GM10266 (cell line): ENCODE measurements at regions not wholly inside any gene's neighbourhood (a gene's known extent, or its start where the extent isn't known, plus 50 kb on each side); places are given as distances from the start of the nearest gene placed in this dataset.

Experiments
- DNase-seq: peaks from one replicate; pipeline ENCODE4 v3.0.0; 2012; ENCODE audit errors: extremely low spot score
- TF ChIP-seq, protein P1 (sequence below): IDR thresholded peaks from 2 replicates; pipeline ENCODE4 v1.5.1; 2012; ENCODE audit warnings: mild to moderate bottlenecking, low read depth; ENCODE audit not compliant: control insufficient read depth, insufficient read depth; ENCODE audit errors: missing control alignments

DNA sequence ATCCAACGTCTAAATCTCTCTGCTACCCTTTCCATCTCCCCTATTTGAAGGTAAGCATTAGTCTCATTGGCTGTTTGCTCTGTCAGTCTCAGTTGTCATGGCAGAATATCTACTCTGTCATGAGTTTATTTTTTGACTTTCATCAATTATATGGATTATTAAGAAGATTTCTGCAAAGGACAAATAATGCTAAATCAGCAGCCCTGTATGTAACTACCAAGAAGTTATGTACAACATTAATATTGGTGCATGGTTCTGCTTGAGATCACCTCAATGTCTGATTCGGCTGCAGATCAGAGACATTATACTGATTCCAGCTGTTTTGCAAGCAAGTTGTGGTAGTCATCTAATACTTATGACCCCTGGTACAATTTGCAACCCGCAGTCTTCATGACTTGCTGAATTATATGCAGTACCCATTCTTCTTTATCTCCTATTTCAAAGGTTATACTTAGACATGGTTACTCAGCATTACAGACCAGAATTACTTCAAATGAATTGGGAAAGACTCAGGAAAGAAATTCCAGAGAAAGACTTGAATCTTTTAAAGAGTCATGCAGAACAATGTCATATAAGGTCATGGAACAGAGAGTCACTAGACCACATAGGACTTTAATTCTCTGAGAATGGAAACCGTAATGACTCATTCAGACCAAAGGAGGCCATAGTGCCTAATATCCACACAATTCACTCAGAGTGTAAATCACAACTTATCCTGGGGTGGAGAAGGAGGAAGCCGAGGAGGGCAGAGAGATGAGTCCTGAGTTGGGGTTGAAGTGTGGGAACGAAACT is 201.4 kb downstream of the IBTK start:
- TF ChIP-seq, protein P1, sequence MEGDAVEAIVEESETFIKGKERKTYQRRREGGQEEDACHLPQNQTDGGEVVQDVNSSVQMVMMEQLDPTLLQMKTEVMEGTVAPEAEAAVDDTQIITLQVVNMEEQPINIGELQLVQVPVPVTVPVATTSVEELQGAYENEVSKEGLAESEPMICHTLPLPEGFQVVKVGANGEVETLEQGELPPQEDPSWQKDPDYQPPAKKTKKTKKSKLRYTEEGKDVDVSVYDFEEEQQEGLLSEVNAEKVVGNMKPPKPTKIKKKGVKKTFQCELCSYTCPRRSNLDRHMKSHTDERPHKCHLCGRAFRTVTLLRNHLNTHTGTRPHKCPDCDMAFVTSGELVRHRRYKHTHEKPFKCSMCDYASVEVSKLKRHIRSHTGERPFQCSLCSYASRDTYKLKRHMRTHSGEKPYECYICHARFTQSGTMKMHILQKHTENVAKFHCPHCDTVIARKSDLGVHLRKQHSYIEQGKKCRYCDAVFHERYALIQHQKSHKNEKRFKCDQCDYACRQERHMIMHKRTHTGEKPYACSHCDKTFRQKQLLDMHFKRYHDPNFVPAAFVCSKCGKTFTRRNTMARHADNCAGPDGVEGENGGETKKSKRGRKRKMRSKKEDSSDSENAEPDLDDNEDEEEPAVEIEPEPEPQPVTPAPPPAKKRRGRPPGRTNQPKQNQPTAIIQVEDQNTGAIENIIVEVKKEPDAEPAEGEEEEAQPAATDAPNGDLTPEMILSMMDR: no peak
- DNase-seq: no peak

DNA sequence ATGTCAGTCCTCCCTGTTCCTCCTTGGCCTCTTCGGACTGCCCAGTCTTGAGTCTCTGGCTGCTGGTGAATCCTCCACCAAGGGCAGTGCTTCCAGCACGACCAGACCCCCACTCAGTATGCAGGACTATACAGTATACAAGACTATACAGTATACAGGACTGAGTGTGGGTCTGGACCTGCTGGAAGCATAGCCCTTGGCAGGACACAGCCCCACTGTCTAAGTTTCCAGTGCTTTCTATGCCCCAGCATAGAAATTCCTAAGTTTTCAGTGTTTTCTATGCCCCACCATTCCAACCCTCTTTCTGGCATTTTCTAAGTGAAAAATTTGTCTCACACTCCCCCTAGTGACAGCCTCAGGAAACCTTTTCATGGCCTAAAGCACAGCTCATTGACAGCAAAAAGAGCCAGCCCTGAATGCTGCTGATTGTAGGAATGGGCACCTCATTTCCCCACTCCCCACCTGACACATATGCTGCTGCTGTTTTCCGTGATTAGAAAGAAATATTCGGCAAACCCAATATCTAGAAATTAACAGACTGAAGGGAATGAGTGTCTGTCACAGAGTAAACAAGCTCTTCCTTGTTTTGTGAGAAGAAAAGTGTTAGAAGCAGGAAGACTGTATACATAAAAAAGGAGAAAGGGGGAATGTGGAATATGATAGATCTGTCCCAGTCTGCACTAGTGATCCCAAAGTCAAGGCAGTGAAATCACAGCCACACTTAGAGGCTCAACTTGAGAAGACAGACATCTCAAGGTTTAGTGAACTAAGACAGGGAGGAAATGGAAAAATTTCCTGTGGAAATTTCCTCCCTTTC is 206.9 kb downstream of the IBTK start:
- DNase-seq: peak; percentile 7
- TF ChIP-seq, protein P1: peak; percentile 71

DNA sequence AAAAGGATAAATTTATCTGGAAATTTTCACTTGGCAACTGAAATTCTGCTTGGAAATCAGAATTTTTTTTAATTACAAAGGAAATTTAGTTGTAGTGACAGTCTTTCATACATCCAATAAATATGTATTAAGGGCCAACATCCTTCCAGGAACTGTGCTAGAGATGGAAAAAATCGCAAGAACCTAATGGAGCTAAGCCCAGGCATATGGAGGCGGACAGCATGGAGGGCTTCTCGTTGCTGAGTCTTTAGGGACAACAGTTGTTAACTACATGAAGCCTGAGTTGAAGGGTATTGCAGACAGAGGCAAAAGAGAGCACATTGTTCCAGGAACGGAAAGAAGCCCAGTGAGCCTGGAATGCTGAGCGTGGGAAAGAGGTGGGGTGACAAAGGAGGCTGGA is 208.9 kb downstream of the IBTK start:
- no peak for DNase-seq
- TF ChIP-seq, protein P1: no peak

DNA sequence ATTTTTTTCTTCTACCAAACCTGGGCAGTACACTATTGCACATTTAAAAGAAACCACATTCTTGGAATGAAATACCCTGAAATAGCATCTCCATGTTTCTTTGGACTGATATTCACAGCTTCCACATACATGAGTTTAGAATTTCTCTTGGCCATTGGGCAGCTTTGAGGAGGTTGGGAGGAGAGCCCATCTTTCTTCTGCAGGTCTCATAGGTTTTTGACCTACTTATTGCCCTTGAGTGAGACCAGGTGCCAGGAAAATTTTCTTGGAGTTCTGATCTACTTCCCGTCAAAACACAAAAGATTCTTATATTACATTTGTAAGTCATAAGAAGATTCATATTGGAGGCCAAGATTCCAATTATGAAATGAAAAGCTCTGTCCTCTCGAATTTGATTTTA is 212.0 kb downstream of the IBTK start:
- TF ChIP-seq, protein P1: no peak
- no peak for DNase-seq

DNA sequence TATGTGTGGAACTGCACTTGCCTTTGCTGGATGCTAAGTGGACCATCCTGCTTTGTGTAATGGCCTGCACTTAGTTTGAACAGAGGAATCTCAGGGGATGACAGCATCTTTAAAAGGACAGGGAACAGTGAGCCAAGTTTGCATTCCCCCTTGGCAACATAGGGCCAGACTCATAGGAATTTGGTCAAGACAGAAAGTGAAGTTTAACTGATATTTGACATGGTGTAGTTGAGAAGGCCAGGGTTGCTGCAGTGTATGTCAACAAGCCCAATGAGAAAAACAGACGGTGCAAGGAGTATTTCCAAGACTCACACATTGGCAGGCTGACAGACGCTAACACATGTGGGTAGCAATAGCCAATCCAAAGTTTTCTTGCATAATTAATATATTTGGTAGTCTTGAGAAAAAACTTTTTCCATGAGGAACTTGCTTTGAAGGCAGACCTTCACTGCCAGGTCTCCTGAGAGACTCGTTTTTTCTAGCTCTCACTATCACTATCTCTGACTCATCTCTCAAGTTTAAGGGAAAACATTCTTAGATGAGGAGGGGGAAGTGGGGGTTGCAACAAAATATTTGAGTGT is 213.8 kb downstream of the IBTK start:
- TF ChIP-seq, protein P1: no peak
- no peak for DNase-seq

DNA sequence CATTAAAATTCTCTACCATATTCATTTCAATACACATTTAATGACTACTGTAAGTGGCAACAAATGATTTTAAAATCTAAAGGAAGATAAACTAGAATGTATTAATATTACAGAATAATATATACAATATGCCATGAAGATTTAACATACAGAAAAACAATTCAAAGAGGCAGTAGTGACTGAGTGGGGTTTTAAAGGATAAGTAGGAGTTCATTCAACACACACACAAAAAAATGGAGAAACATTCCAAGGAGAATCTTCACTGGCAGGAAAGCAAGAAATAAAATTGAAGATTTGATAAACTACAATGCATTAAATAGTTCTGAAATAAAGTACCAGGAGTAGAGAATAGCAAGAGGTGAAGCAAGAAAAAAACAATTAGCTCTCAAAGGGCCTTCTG is 215.1 kb downstream of the IBTK start:
- TF ChIP-seq, protein P1: no peak
- no peak for DNase-seq
